Esophagus muscularis mucosa (tissue), 4 donors: ENCODE measurements at regions not wholly inside any gene's neighbourhood (a gene's known extent, or its start where the extent isn't known, plus 50 kb on each side); places are given as distances from the start of the nearest gene placed in this dataset.

ENCODE experiments used
- DNase-seq: peaks from one replicate; pipeline ENCODE4 v3.0.0-alpha.2; 2017; ENCODE audit errors: extremely low spot score
- H3K27ac ChIP-seq, 4 donors: fragments of 200-600 bp; sonication (generic); replicated peaks in 1 of 4; 1 replicate in 3 of 4; 2 replicates in 1 of 4; pipeline ENCODE4 v1.5.1; 2016 to 2019; ENCODE audit warnings: mild to moderate bottlenecking in 1 of 4
- H3K27me3 ChIP-seq, 4 donors: fragments of 200-600 bp; sonication (generic); one replicate each; pipeline versions ENCODE4 v1.5.1 to v1.6.0; 2016 to 2019
- H3K36me3 ChIP-seq, 4 donors: fragments of 200-600 bp; sonication (generic); one replicate each; pipeline ENCODE4 v1.5.1; 2016 to 2019
- H3K4me1 ChIP-seq, 4 donors: fragments of 200-600 bp; sonication (generic); one replicate each; pipeline ENCODE4 v1.5.1; 2016 to 2019
- H3K4me3 ChIP-seq, 4 donors: fragments of 200-600 bp; sonication (generic); 1 replicate in 2 of 4; 2 replicates in 2 of 4; pipeline ENCODE4 v1.5.1; 2016 to 2019; ENCODE audit warnings: mild to moderate bottlenecking in 4 of 4, moderate library complexity in 1 of 4
- H3K9me3 ChIP-seq, 4 donors: fragments of 200-600 bp; sonication (generic); 1 replicate in 3 of 4; 2 replicates in 1 of 4; pipeline ENCODE4 v1.5.1; 2016 to 2019
- CTCF ChIP-seq, 3 experiments: fragments of 200-600 bp in 2 of 3; fragments of 450-650 bp in 1 of 3; sonication (generic) in 2 of 3; IDR thresholded peaks; one replicate each; pipeline ENCODE4 v1.5.1; 2017 to 2019; ENCODE audit warnings: antibody characterized with exemption in 3 of 3, mild to moderate bottlenecking in 2 of 3, moderate library complexity in 1 of 3
- EP300 ChIP-seq: sonication (generic); formaldehyde crosslinking; IDR thresholded peaks from one replicate; pipeline ENCODE4 v1.6.1; 2017; ENCODE audit warnings: antibody characterized with exemption
- POLR2A ChIP-seq: fragments of 450-650 bp; IDR thresholded peaks from one replicate; pipeline ENCODE4 v1.6.1; 2017; ENCODE audit warnings: antibody characterized with exemption, moderate library complexity, mild to moderate bottlenecking, low read depth
- POLR2AphosphoS5 ChIP-seq, 2 donors: sonication (generic); formaldehyde crosslinking; IDR thresholded peaks; one replicate each; pipeline ENCODE4 v1.6.1; 2017; ENCODE audit warnings: antibody characterized with exemption in 2 of 2
- WGBS: methylation state at CpG from one replicate; pipeline ENCODE4 v1.1.5; 2018; 5-methylcytosine and 5-hydroxymethylcytosine counted together
- intact Hi-C: fragments of 100-400 bp; cut with DNase I; formaldehyde crosslinking; loops from one replicate; pipeline ENCODE4 v1.15.1; 2023

GRCh38 chr4:170671171-170671570 is 581.4 kb upstream of the AADAT start:
- H3K4me1 ChIP-seq: no peaks in the 10 kb centered on the region
- 54% methylated on average over 1 of the region's 1 CpG for WGBS
- intact Hi-C loops: no loop called here
- TF ChIP-seq POLR2AphosphoS5 (IDR thresholded peaks at IDR 0.05): no peak
- TF ChIP-seq EP300: no peak
- TF ChIP-seq POLR2A: no peak
- TF ChIP-seq CTCF (IDR thresholded peaks at IDR 0.05): no peak
- no peak for DNase-seq
- no peaks in the 10 kb centered on the region for H3K36me3 ChIP-seq
- no peak overlapping the region for H3K27ac ChIP-seq
- H3K27me3 ChIP-seq: no peaks in the 10 kb centered on the region
- no peak overlapping the region for H3K4me3 ChIP-seq
- H3K9me3 ChIP-seq: no peaks in the 10 kb centered on the region

GRCh38 chr4:170667814-170668213 is 578.1 kb upstream of the AADAT start:
- no peak overlapping the region for H3K27ac ChIP-seq

GRCh38 chr4:170666909-170667308 is 577.2 kb upstream of the AADAT start:
- TF ChIP-seq POLR2AphosphoS5 (IDR thresholded peaks at IDR 0.05): no peak
- TF ChIP-seq CTCF (IDR thresholded peaks at IDR 0.05): no peak
- TF ChIP-seq POLR2A: no peak
- TF ChIP-seq EP300: no peak
- intact Hi-C loops: no loop called here
- DNase-seq: no peak

More at GRCh38 chr4:170667814-170668213, 578.1 kb upstream of the AADAT start:
- 78% methylated on average over 4 of the region's 4 CpGs for WGBS
- Histone ChIP-seq H3K4me1 (no peaks in the 10 kb centered on the region), H3K9me3 (no peaks in the 10 kb centered on the region), H3K4me3 (no peak overlapping the region), H3K36me3 (no peaks in the 10 kb centered on the region), H3K27me3 (no peaks in the 10 kb centered on the region)
- no peak for DNase-seq
- intact Hi-C loops: no loop called here
- TF ChIP-seq EP300: no peak
- TF ChIP-seq POLR2A: no peak
- TF ChIP-seq POLR2AphosphoS5 (IDR thresholded peaks at IDR 0.05): no peak
- TF ChIP-seq CTCF (IDR thresholded peaks at IDR 0.05): no peak

GRCh38 chr4:170662250-170662649 is 572.5 kb upstream of the AADAT start:
- Histone ChIP-seq H3K4me3 (no peak overlapping the region), H3K27me3 (no peaks in the 10 kb centered on the region), H3K9me3 (no peaks in the 10 kb centered on the region), H3K4me1 (no peaks in the 10 kb centered on the region), H3K27ac (no peak overlapping the region), H3K36me3 (no peaks in the 10 kb centered on the region)
- 44% methylated on average over 4 of the region's 4 CpGs for WGBS
- TF ChIP-seq EP300 (no peak), CTCF (IDR thresholded peaks at IDR 0.05) (no peak), POLR2A (no peak), POLR2AphosphoS5 (IDR thresholded peaks at IDR 0.05) (no peak)
- no peak for DNase-seq
- intact Hi-C loops: no loop called here

More at GRCh38 chr4:170666909-170667308, 577.2 kb upstream of the AADAT start:
- WGBS: 68% methylated on average over 2 of the region's 2 CpGs
- no peaks in the 10 kb centered on the region for H3K27me3 ChIP-seq
- no peaks in the 10 kb centered on the region for H3K9me3 ChIP-seq
- no peak overlapping the region for H3K4me3 ChIP-seq
- H3K27ac ChIP-seq: no peak overlapping the region
- no peaks in the 10 kb centered on the region for H3K36me3 ChIP-seq
- no peaks in the 10 kb centered on the region for H3K4me1 ChIP-seq

DNA sequence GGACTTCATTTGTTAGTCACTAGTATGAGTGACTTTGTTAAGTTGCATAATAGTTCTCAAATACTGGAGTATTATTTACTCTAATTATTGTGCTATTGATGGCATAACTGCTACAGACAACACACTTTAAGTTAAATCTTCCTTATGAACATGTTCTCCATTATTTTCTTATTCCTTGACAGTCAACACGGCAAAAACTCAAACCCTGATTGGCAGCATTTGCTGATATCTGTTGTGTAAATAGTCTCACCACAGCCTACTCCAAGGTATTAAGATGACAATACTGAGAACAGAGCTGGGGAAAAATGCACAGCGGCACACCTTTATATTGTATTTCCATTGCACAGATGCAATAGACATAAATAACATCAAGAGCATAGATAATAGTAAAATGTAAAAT is 568.0 kb upstream of the AADAT start:
- no peak for DNase-seq
- Histone ChIP-seq H3K4me3 (no peak overlapping the region), H3K9me3 (no peaks in the 10 kb centered on the region), H3K27ac (no peak overlapping the region), H3K27me3 (no peaks in the 10 kb centered on the region), H3K4me1 (no peaks in the 10 kb centered on the region), H3K36me3 (no peaks in the 10 kb centered on the region)
- 65% methylated on average over 2 of the region's 2 CpGs for WGBS
- intact Hi-C loops: no loop called here
- TF ChIP-seq CTCF (IDR thresholded peaks at IDR 0.05): no peak
- no peak for TF ChIP-seq POLR2A
- TF ChIP-seq POLR2AphosphoS5 (IDR thresholded peaks at IDR 0.05): no peak
- TF ChIP-seq EP300: no peak
